ENCODE measurements at regions not wholly inside any gene's neighbourhood (a gene's known extent, or its start where the extent isn't known, plus 50 kb on each side); places are given as distances from the start of the nearest gene placed in this dataset.

- TF ChIP-seq EZH2 (IDR thresholded peaks at IDR 0.05; ENCODE audit: insufficient read depth, low read length) (no peak), CTCF (IDR thresholded peaks at IDR 0.05; ENCODE audit: insufficient read depth, low read depth, low read length) (no peak)
- Histone ChIP-seq H3K79me2 (ENCODE audit: insufficient read depth, low read length) (no peaks in the 10 kb centered on the region), H3K4me1 (ENCODE audit: insufficient read depth, low read length) (no peaks in the 10 kb centered on the region), H3K9ac (ENCODE audit: low read length) (no peak overlapping the region), H3K27me3 (ENCODE audit: insufficient read depth, low read length) (no peaks in the 10 kb centered on the region), H3K36me3 (ENCODE audit: insufficient read depth, low read length) (no peaks in the 10 kb centered on the region), H3K9me3 (ENCODE audit: insufficient read depth, low read depth, low read length) (no peaks in the 10 kb centered on the region), H3K27ac (ENCODE audit: low read depth, low read length) (no peak overlapping the region), H3K4me3 (ENCODE audit: insufficient read depth, low read depth, low read length) (no peak overlapping the region), H2AFZ (ENCODE audit: low read depth, low read length) (no peak overlapping the region), H3K4me2 (ENCODE audit: low read length) (no peak overlapping the region), H4K20me1 (ENCODE audit: insufficient read depth, low read length) (no peaks in the 10 kb centered on the region)
- FAIRE-seq (no peak), DNase-seq (ENCODE audit: low read depth) (no peak)
- Mint-ChIP-seq H3K9me3 (ENCODE audit: unreplicated experiment) (no peaks in the 10 kb centered on the region), H3K27ac (ENCODE audit: unreplicated experiment) (no peak overlapping the region), H3K27me3 (ENCODE audit: low read depth, unreplicated experiment) (peaks cover 25% of the 10 kb centered on the region), H3K4me3 (ENCODE audit: unreplicated experiment) (no peak overlapping the region), H3K36me3 (ENCODE audit: low read depth, unreplicated experiment) (peaks cover 2% of the 10 kb centered on the region), H3K4me1 (ENCODE audit: low read depth, unreplicated experiment) (no peaks in the 10 kb centered on the region)
These were observed 59.6 kb upstream of the ZNF599 start for GRCh38 chr19:34832581-34833112.

- H3K4me3 Mint-ChIP-seq (ENCODE audit: unreplicated experiment): no peak overlapping the region
- Histone ChIP-seq H3K9me3 (ENCODE audit: insufficient read depth, low read depth, low read length) (no peaks in the 10 kb centered on the region), H3K4me3 (ENCODE audit: insufficient read depth, low read depth, low read length) (no peak overlapping the region), H3K4me1 (ENCODE audit: insufficient read depth, low read length) (no peaks in the 10 kb centered on the region), H3K27ac (ENCODE audit: low read depth, low read length) (no peak overlapping the region), H3K9ac (ENCODE audit: low read length) (no peak overlapping the region), H3K27me3 (ENCODE audit: insufficient read depth, low read length) (no peaks in the 10 kb centered on the region), H3K79me2 (ENCODE audit: insufficient read depth, low read length) (no peaks in the 10 kb centered on the region), H3K4me2 (ENCODE audit: low read length) (no peak overlapping the region), H4K20me1 (ENCODE audit: insufficient read depth, low read length) (no peaks in the 10 kb centered on the region), H3K36me3 (ENCODE audit: insufficient read depth, low read length) (no peaks in the 10 kb centered on the region), H2AFZ (ENCODE audit: low read depth, low read length) (no peak overlapping the region)
- FAIRE-seq (no peak), DNase-seq (ENCODE audit: low read depth) (no peak)
- peaks cover 2% of the 10 kb centered on the region for H3K36me3 Mint-ChIP-seq (ENCODE audit: low read depth, unreplicated experiment)
- H3K9me3 Mint-ChIP-seq (ENCODE audit: unreplicated experiment): no peaks in the 10 kb centered on the region
- no peak overlapping the region for H3K27ac Mint-ChIP-seq (ENCODE audit: unreplicated experiment)
- no peaks in the 10 kb centered on the region for H3K4me1 Mint-ChIP-seq (ENCODE audit: low read depth, unreplicated experiment)
- TF ChIP-seq CTCF (IDR thresholded peaks at IDR 0.05; ENCODE audit: insufficient read depth, low read depth, low read length): no peak
- no peak for TF ChIP-seq EZH2 (IDR thresholded peaks at IDR 0.05; ENCODE audit: insufficient read depth, low read length)
- peaks cover 22% of the 10 kb centered on the region for H3K27me3 Mint-ChIP-seq (ENCODE audit: low read depth, unreplicated experiment)
These were observed 58.7 kb upstream of the ZNF599 start for GRCh38 chr19:34831714-34832113.

- DNase-seq (ENCODE audit: low read depth): no peak
- no peak for FAIRE-seq
- H3K27me3 Mint-ChIP-seq (ENCODE audit: low read depth, unreplicated experiment): peaks cover 9% of the 10 kb centered on the region
These were observed 55.1 kb upstream of the ZNF599 start for GRCh38 chr19:34828156-34828555.

More at GRCh38 chr19:34828156-34828555, 55.1 kb upstream of the ZNF599 start:
- H3K9me3 ChIP-seq (ENCODE audit: insufficient read depth, low read depth, low read length): no peaks in the 10 kb centered on the region
- no peak overlapping the region for H2AFZ ChIP-seq (ENCODE audit: low read depth, low read length)
- no peak overlapping the region for H3K4me3 ChIP-seq (ENCODE audit: insufficient read depth, low read depth, low read length)
- no peak overlapping the region for H3K9ac ChIP-seq (ENCODE audit: low read length)
- no peaks in the 10 kb centered on the region for H3K36me3 ChIP-seq (ENCODE audit: insufficient read depth, low read length)
- no peaks in the 10 kb centered on the region for H3K27me3 ChIP-seq (ENCODE audit: insufficient read depth, low read length)
- H3K4me1 ChIP-seq (ENCODE audit: insufficient read depth, low read length): no peaks in the 10 kb centered on the region
- Mint-ChIP-seq H3K9me3 (ENCODE audit: unreplicated experiment) (no peaks in the 10 kb centered on the region), H3K4me3 (ENCODE audit: unreplicated experiment) (no peak overlapping the region), H3K36me3 (ENCODE audit: low read depth, unreplicated experiment) (peaks cover 2% of the 10 kb centered on the region), H3K27ac (ENCODE audit: unreplicated experiment) (no peak overlapping the region), H3K4me1 (ENCODE audit: low read depth, unreplicated experiment) (no peaks in the 10 kb centered on the region)
- TF ChIP-seq CTCF (IDR thresholded peaks at IDR 0.05; ENCODE audit: insufficient read depth, low read depth, low read length) (no peak), EZH2 (IDR thresholded peaks at IDR 0.05; ENCODE audit: insufficient read depth, low read length) (no peak)
- H4K20me1 ChIP-seq (ENCODE audit: insufficient read depth, low read length): no peaks in the 10 kb centered on the region
- no peak overlapping the region for H3K4me2 ChIP-seq (ENCODE audit: low read length)
- no peak overlapping the region for H3K27ac ChIP-seq (ENCODE audit: low read depth, low read length)
- no peaks in the 10 kb centered on the region for H3K79me2 ChIP-seq (ENCODE audit: insufficient read depth, low read length)

All from astrocyte (in vitro differentiated cells and primary cell).